ENCODE measurements at regions not wholly inside any gene's neighbourhood (a gene's known extent, or its start where the extent isn't known, plus 50 kb on each side); places are given as distances from the start of the nearest gene placed in this dataset.

DNA sequence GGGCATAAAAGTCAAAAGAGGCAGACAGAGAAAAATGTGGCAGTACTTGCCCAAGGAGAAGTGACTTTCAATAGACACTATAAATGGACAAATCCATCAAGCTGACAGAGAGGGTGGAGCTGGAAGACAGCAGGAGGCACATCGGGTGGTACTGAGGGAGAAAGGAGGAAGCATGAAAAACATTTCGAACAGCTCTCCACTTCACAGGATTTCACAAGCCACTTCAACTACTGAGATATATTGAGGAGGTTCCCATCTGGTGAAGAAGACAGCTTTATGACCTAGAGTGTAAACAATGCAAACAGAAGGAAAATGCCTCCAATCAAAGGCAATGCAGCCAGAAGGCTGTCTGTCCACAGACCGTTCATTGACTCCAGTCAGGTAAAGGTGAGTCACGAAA is 259.4 kb upstream of the ECI2 start:
- H3K9me1 ChIP-seq (replicated peaks; ENCODE audit: control insufficient read depth, extremely low read depth, insufficient read depth, low read length): no peaks in the 10 kb centered on the region
- intact Hi-C loops (cut with micrococcal nuclease): no loop called here

More for the DNA sequence above, 259.4 kb upstream of the ECI2 start:
- Histone ChIP-seq H3K9me3 (replicated peaks; ENCODE audit: control insufficient read depth, insufficient read depth, low read length) (no peaks in the 10 kb centered on the region), H2AFZ (ENCODE audit: low read depth, low read length) (no peak overlapping the region), H3K4me2 (ENCODE audit: insufficient read depth, low read length) (no peak overlapping the region), H3K4me3 (replicated peaks in 1 of 3; ENCODE audit: insufficient read depth in 1 of 3, low read depth in 1 of 3, low read length in 3 of 3) (no peak overlapping the region), H3K9ac (replicated peaks; ENCODE audit: extremely low read depth, insufficient read depth, low read length) (no peak overlapping the region), H3K27me3 (ENCODE audit: control insufficient read depth in 2 of 2, insufficient read depth in 2 of 2, low read length in 2 of 2) (peaks cover 0 to 6% of the 10 kb centered on the region in 2 experiments), H4K20me1 (replicated peaks; ENCODE audit: control insufficient read depth, extremely low read depth, insufficient read depth, low read length) (no peaks in the 10 kb centered on the region), H3K4me1 (ENCODE audit: control insufficient read depth, extremely low read depth, insufficient read depth, low read length) (no peaks in the 10 kb centered on the region), H3K79me2 (ENCODE audit: control insufficient read depth, insufficient read depth, low read length) (no peaks in the 10 kb centered on the region), H3K27ac (ENCODE audit: insufficient read depth, low read depth, low read length) (no peak overlapping the region), H3K36me3 (ENCODE audit: control insufficient read depth in 2 of 2, extremely low read depth in 1 of 2, insufficient read depth in 2 of 2, low read length in 2 of 2) (no peaks in the 10 kb centered on the region)
- FAIRE-seq: no peak
- CTCF ChIA-PET: interaction anchor here (1.1 to 1.7 kb wide), 2 partner anchors 41 to 43 kb away, joined by 4 read pairs; no protein-coding TSS in a partner anchor
- dilution Hi-C loops (cut with MboI; ENCODE audit: extremely low pct_ligation_motif_present, low sequenced_read_pairs): no loop called here
- TF ChIP-seq JUN (IDR thresholded peaks at IDR 0.05; ENCODE audit: borderline replicate concordance, insufficient read depth, insufficient read length, low read depth) (no peak), POLR2AphosphoS5 (IDR thresholded peaks at IDR 0.05; ENCODE audit: insufficient read depth, low read depth, low read length) (no peak), FOS (IDR thresholded peaks at IDR 0.05; ENCODE audit: borderline replicate concordance, insufficient read depth, low read length) (no peak), MYC (IDR thresholded peaks at IDR 0.05; ENCODE audit: low read depth, low read length) (no peak), POLR2A (IDR thresholded peaks at IDR 0.05; ENCODE audit: low read depth, low read length) (no peak), EZH2 (IDR thresholded peaks at IDR 0.05; ENCODE audit: borderline replicate concordance, low read depth, low read length, severe bottlenecking) (no peak), GATA2 (IDR thresholded peaks at IDR 0.05; ENCODE audit: insufficient read depth, insufficient read length, low read depth, low read length) (no peak)
- TF ChIP-seq, protein P1, sequence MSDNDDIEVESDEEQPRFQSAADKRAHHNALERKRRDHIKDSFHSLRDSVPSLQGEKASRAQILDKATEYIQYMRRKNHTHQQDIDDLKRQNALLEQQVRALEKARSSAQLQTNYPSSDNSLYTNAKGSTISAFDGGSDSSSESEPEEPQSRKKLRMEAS (IDR thresholded peaks at IDR 0.05; ENCODE audit: insufficient read depth, insufficient read length): no peak
- TF ChIP-seq, protein P2, sequence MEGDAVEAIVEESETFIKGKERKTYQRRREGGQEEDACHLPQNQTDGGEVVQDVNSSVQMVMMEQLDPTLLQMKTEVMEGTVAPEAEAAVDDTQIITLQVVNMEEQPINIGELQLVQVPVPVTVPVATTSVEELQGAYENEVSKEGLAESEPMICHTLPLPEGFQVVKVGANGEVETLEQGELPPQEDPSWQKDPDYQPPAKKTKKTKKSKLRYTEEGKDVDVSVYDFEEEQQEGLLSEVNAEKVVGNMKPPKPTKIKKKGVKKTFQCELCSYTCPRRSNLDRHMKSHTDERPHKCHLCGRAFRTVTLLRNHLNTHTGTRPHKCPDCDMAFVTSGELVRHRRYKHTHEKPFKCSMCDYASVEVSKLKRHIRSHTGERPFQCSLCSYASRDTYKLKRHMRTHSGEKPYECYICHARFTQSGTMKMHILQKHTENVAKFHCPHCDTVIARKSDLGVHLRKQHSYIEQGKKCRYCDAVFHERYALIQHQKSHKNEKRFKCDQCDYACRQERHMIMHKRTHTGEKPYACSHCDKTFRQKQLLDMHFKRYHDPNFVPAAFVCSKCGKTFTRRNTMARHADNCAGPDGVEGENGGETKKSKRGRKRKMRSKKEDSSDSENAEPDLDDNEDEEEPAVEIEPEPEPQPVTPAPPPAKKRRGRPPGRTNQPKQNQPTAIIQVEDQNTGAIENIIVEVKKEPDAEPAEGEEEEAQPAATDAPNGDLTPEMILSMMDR (IDR thresholded peaks at IDR 0.05; ENCODE audit: extremely low read depth in 1 of 2, insufficient read depth in 1 of 2, low read depth in 1 of 2, low read length in 2 of 2): no peak
- POLR2A ChIA-PET: no interaction called here
- DNase-seq (ENCODE audit: low read depth, low spot score): no peak
- BruUV-seq (replicated peaks): no TSS peak
